Neutrophil (primary cell): ENCODE measurements at regions not wholly inside any gene's neighbourhood (a gene's known extent, or its start where the extent isn't known, plus 50 kb on each side); places are given as distances from the start of the nearest gene placed in this dataset.

Experiments used
- H3K27ac ChIP-seq: fragments of 200-600 bp; sonication (generic); 2 replicates; pipeline ENCODE4 v1.5.1; 2016; ENCODE audit warnings: mild to moderate bottlenecking, moderate library complexity
- H3K27me3 ChIP-seq: fragments of 200-600 bp; sonication (generic); 2 replicates; pipeline ENCODE4 v1.6.0; 2016; ENCODE audit warnings: mild to moderate bottlenecking
- H3K36me3 ChIP-seq: fragments of 200-600 bp; sonication (generic); 2 replicates; pipeline ENCODE4 v1.5.1; 2017
- H3K4me1 ChIP-seq, 2 experiments: fragments of 200-600 bp in 1 of 2; sonication (generic) in 1 of 2; 1 replicate in 1 of 2; 2 replicates in 1 of 2; pipeline versions ENCODE4 v1.5.1 to v1.6.1; 2013 to 2016; ENCODE audit warnings: low read depth in 1 of 2, low read length in 1 of 2, mild to moderate bottlenecking in 1 of 2, moderate library complexity in 1 of 2; ENCODE audit not compliant: control insufficient read depth in 1 of 2, insufficient read depth in 1 of 2
- H3K4me3 ChIP-seq, 2 experiments: fragments of 200-600 bp in 1 of 2; sonication (generic) in 1 of 2; 1 replicate in 1 of 2; 2 replicates in 1 of 2; pipeline ENCODE4 v1.5.1; 2013 to 2016; ENCODE audit warnings: low read depth in 1 of 2, low read length in 1 of 2, mild to moderate bottlenecking in 1 of 2, moderate library complexity in 1 of 2
- H3K9me3 ChIP-seq: fragments of 200-600 bp; sonication (generic); 2 replicates; pipeline ENCODE4 v1.5.1; 2016
- CTCF ChIP-seq: fragments of 200-600 bp; sonication (generic); IDR thresholded peaks from 2 replicates; pipeline ENCODE4 v1.5.1; 2016; ENCODE audit warnings: antibody characterized with exemption

GRCh38 chr1:5793516-5793915 lies 198.7 kb downstream of the NPHP4 start:
- no peaks in the 10 kb centered on the region for H3K9me3 ChIP-seq
- H3K4me3 ChIP-seq: no peak overlapping the region
- no peaks in the 10 kb centered on the region for H3K4me1 ChIP-seq
- no peaks in the 10 kb centered on the region for H3K36me3 ChIP-seq
- H3K27ac ChIP-seq: no peak overlapping the region
- peaks cover 15% of the 10 kb centered on the region for H3K27me3 ChIP-seq
- TF ChIP-seq CTCF: no peak

GRCh38 chr1:5781079-5781478 lies 211.1 kb downstream of the NPHP4 start:
- no peak overlapping the region for H3K4me3 ChIP-seq
- H3K27ac ChIP-seq: no peak overlapping the region
- H3K36me3 ChIP-seq: no peaks in the 10 kb centered on the region
- no peaks in the 10 kb centered on the region for H3K4me1 ChIP-seq
- no peaks in the 10 kb centered on the region for H3K9me3 ChIP-seq
- H3K27me3 ChIP-seq: no peaks in the 10 kb centered on the region
- no peak for TF ChIP-seq CTCF

GRCh38 chr1:5780324-5780716 lies 211.9 kb downstream of the NPHP4 start:
- H3K27me3 ChIP-seq: no peaks in the 10 kb centered on the region
- H3K36me3 ChIP-seq: no peaks in the 10 kb centered on the region
- no peaks in the 10 kb centered on the region for H3K4me1 ChIP-seq
- H3K27ac ChIP-seq: no peak overlapping the region
- H3K9me3 ChIP-seq: no peaks in the 10 kb centered on the region
- no peak for TF ChIP-seq CTCF
- no peak overlapping the region for H3K4me3 ChIP-seq

- no peaks in the 10 kb centered on the region for H3K36me3 ChIP-seq
These were observed 212.5 kb downstream of the NPHP4 start for GRCh38 chr1:5779608-5780323.

GRCh38 chr1:5776035-5776550 lies 216.1 kb downstream of the NPHP4 start:
- H3K9me3 ChIP-seq: no peaks in the 10 kb centered on the region
- H3K4me3 ChIP-seq: no peak overlapping the region
- no peaks in the 10 kb centered on the region for H3K4me1 ChIP-seq
- H3K36me3 ChIP-seq: no peaks in the 10 kb centered on the region
- no peak for TF ChIP-seq CTCF
- H3K27ac ChIP-seq: no peak overlapping the region
- peaks cover 5% of the 10 kb centered on the region for H3K27me3 ChIP-seq

More at GRCh38 chr1:5779608-5780323, 212.5 kb downstream of the NPHP4 start:
- Histone ChIP-seq H3K27me3 (no peaks in the 10 kb centered on the region), H3K27ac (no peak overlapping the region), H3K4me3 (no peak overlapping the region), H3K9me3 (no peaks in the 10 kb centered on the region), H3K4me1 (no peaks in the 10 kb centered on the region)
- TF ChIP-seq CTCF: no peak
